IMR-90 (cell line): ENCODE measurements at regions not wholly inside any gene's neighbourhood (a gene's known extent, or its start where the extent isn't known, plus 50 kb on each side); places are given as distances from the start of the nearest gene placed in this dataset.

Source experiments
- ATAC-seq: fragments of 200-7000 bp; cut with Tn5 transposase; 2 replicates; pipeline ENCODE4 v1.9.1; 2020; ENCODE audit warnings: low read depth, mild to moderate bottlenecking, moderate library complexity
- BruUV-seq: library from RNA; stranded (reverse); fragments of 400-500 nt; replicated peaks from 2 replicates; lab custom pipeline; 2021; lab: Mats Ljungman, UMichigan
- CTCF ChIA-PET: fragments of 300-600 bp; formaldehyde crosslinking; extraction: SDS; loops from one replicate; lab custom pipeline; 2021; ENCODE audit warnings: antibody characterized with exemption; lab: Yijun Ruan, JAX
- POLR2A ChIA-PET: fragments of 300-600 bp; sonication (Branson Sonifier 250); formaldehyde crosslinking; loops from one replicate; lab custom pipeline; 2022; ENCODE audit warnings: antibody characterized with exemption; ENCODE audit not compliant: unreplicated experiment; lab: Charles Lee
- DNase-seq: peaks from one replicate; pipeline ENCODE4 v3.0.0; 2013
- H2AFZ ChIP-seq: replicated peaks from 2 replicates; pipeline ENCODE3; 2013; ENCODE audit warnings: low read length, mild to moderate bottlenecking; ENCODE audit not compliant: poor library complexity
- H2AK5ac ChIP-seq: 2 replicates; pipeline ENCODE4 v1.6.1; 2013; ENCODE audit warnings: low read depth, low read length, inconsistent platforms
- H2AK9ac ChIP-seq: replicated peaks from 2 replicates; pipeline ENCODE3; 2013; ENCODE audit warnings: mild to moderate bottlenecking, low read depth, low read length, moderate library complexity; ENCODE audit not compliant: poor library complexity
- H2BK120ac ChIP-seq: 2 replicates; pipeline ENCODE4 v1.6.1; 2013; ENCODE audit warnings: low read depth, low read length, inconsistent platforms
- H2BK15ac ChIP-seq: 3 replicates; pipeline ENCODE4 v1.6.1; 2013; ENCODE audit warnings: low read depth, low read length, inconsistent platforms
- H2BK20ac ChIP-seq: 2 replicates; pipeline ENCODE4 v1.6.1; 2013; ENCODE audit warnings: low read depth, mild to moderate bottlenecking, inconsistent platforms, low read length, moderate library complexity
- H2BK5ac ChIP-seq: 2 replicates; pipeline ENCODE4 v1.6.1; 2013; ENCODE audit warnings: mild to moderate bottlenecking, low read depth, low read length, inconsistent platforms; ENCODE audit not compliant: poor library complexity, severe bottlenecking
- H3K14ac ChIP-seq: replicated peaks from 2 replicates; pipeline ENCODE4 v1.6.1; 2013; ENCODE audit warnings: low read depth, low read length, inconsistent platforms
- H3K18ac ChIP-seq: 2 replicates; pipeline ENCODE4 v1.6.1; 2013; ENCODE audit warnings: low read depth, low read length, control low read depth
- H3K23ac ChIP-seq: 2 replicates; pipeline ENCODE4 v1.6.1; 2013; ENCODE audit warnings: low read depth, low read length, inconsistent platforms
- H3K27ac ChIP-seq: 2 replicates; pipeline ENCODE4 v1.5.1; 2013; ENCODE audit warnings: mild to moderate bottlenecking, control low read depth, low read length; ENCODE audit not compliant: insufficient read depth
- H3K27me3 ChIP-seq: 2 replicates; pipeline ENCODE4 v1.6.1; 2013; ENCODE audit warnings: low read length; ENCODE audit not compliant: control insufficient read depth, insufficient read depth
- H3K36me3 ChIP-seq: 2 replicates; pipeline ENCODE4 v1.6.1; 2013; ENCODE audit warnings: low read length, mixed read lengths; ENCODE audit not compliant: control insufficient read depth, insufficient read depth
- H3K4ac ChIP-seq: 2 replicates; pipeline ENCODE4 v1.6.1; 2013; ENCODE audit warnings: low read depth, low read length, inconsistent platforms
- H3K4me1 ChIP-seq: 2 replicates; pipeline ENCODE4 v1.6.1; 2013; ENCODE audit warnings: low read length, mixed read lengths; ENCODE audit not compliant: control insufficient read depth, insufficient read depth
- H3K4me2 ChIP-seq: 2 replicates; pipeline ENCODE4 v1.6.1; 2013; ENCODE audit warnings: low read depth, mild to moderate bottlenecking, control low read depth, low read length, moderate library complexity
- H3K4me3 ChIP-seq: 2 replicates; pipeline ENCODE4 v1.5.1; 2013; ENCODE audit warnings: low read depth, mild to moderate bottlenecking, control low read depth, low read length, moderate library complexity; ENCODE audit not compliant: insufficient read depth
- H3K56ac ChIP-seq: 2 replicates; pipeline ENCODE4 v1.6.1; 2013; ENCODE audit warnings: low read length, inconsistent platforms; ENCODE audit not compliant: insufficient read depth; ENCODE audit errors: extremely low read depth
- H3K79me1 ChIP-seq, 2 experiments: 2 replicates each; pipeline ENCODE4 v1.6.1; 2013; ENCODE audit warnings: low read length in 2 of 2, inconsistent platforms in 1 of 2, low read depth in 1 of 2
- H3K9ac ChIP-seq: 2 replicates; pipeline ENCODE4 v1.6.1; 2013; ENCODE audit warnings: low read depth, low read length, control low read depth
- H3K9me1 ChIP-seq: 2 replicates; pipeline ENCODE4 v1.6.1; 2013; ENCODE audit warnings: low read length, inconsistent platforms; ENCODE audit not compliant: insufficient read depth
- H3K9me3 ChIP-seq: 2 replicates; pipeline ENCODE4 v1.6.1; 2013; ENCODE audit warnings: low read length; ENCODE audit not compliant: control insufficient read depth, insufficient read depth
- H4K20me1 ChIP-seq: 2 replicates; pipeline ENCODE4 v1.6.1; 2013; ENCODE audit warnings: low read length, inconsistent platforms; ENCODE audit not compliant: insufficient read depth
- H4K5ac ChIP-seq: 2 replicates; pipeline ENCODE4 v1.6.1; 2013; ENCODE audit warnings: mild to moderate bottlenecking, low read depth, low read length, control low read depth
- H4K8ac ChIP-seq, 2 experiments: 2 replicates each; pipeline ENCODE4 v1.6.1; 2013; ENCODE audit warnings: low read depth in 2 of 2, low read length in 2 of 2, control low read depth in 1 of 2, inconsistent platforms in 1 of 2
- H4K91ac ChIP-seq: 2 replicates; pipeline ENCODE4 v1.6.1; 2013; ENCODE audit warnings: low read depth, low read length, inconsistent platforms; ENCODE audit not compliant: insufficient read depth
- MXI1 ChIP-seq: IDR thresholded peaks from 2 replicates; pipeline ENCODE4 v1.6.1; 2012; ENCODE audit warnings: low read depth, mild to moderate bottlenecking, low read length, moderate library complexity, borderline replicate concordance
- POLR2A ChIP-seq: IDR thresholded peaks from 2 replicates; pipeline ENCODE4 v1.6.1; 2012; ENCODE audit warnings: mild to moderate bottlenecking, low read depth, low read length
- RFX5 ChIP-seq: IDR thresholded peaks from 2 replicates; pipeline ENCODE4 v1.8.0; 2012; ENCODE audit warnings: low read depth, mild to moderate bottlenecking, low read length, moderate library complexity
- SMC3 ChIP-seq: fragments of 150-350 bp; IDR thresholded peaks from 2 replicates; pipeline ENCODE4 v1.6.1; 2016; ENCODE audit warnings: low read depth, mild to moderate bottlenecking, antibody characterized with exemption, low read length, moderate library complexity
- WGBS, 2 experiments: methylation state at CpG; one replicate each; pipeline versions ENCODE4 v1.1.5 to v1.1.7; 2013; ENCODE audit warnings: missing lambda C conversion rate in 2 of 2; ENCODE audit not compliant: insufficient read length in 1 of 2; ENCODE audit errors: extremely low coverage in 2 of 2; 5-methylcytosine and 5-hydroxymethylcytosine counted together
- dilution Hi-C: fragments of 300-500 bp; cut with HindIII; formaldehyde crosslinking; loops from one replicate; pipeline ENCODE4 v1.14.3; 2018; ENCODE audit warnings: low sequenced_read_pairs; ENCODE audit not compliant: unreplicated experiment
- in situ Hi-C: fragments of 300-500 bp; cut with MboI; formaldehyde crosslinking; loops from 3 replicates; pipeline ENCODE4 v1.14.3; 2019; ENCODE audit warnings: low sequenced_read_pairs, inconsistent platforms, mixed read lengths
- intact Hi-C: fragments of 100-400 bp; cut with micrococcal nuclease; formaldehyde crosslinking; loops from 2 replicates; pipeline ENCODE4 v1.10.0; 2022

DNA sequence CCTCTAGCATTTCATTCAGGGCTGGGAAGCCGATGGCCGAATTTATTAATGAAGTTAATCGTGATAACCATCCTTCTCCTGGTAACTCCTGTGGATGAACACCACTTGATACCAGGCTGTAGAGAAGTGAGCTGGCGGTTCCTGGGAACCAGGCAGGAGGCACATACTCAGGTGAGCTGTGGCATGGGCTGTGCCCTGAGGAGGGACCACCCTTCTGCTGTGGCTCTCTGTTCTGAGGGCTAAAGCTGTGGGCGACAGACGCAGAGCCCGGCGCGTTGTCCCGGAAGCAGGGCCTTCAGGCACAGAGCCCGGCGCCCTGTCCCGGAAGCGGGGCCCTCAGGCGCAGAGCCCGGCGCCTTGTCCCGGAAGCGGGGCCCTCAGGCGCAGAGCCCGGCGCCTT, 462.3 kb upstream of the SALL3 start:
- DNase-seq (no peak), ATAC-seq (no peak)
- Histone ChIP-seq H3K4me2 (no peak overlapping the region), H2BK15ac (no peak overlapping the region), H4K5ac (no peak overlapping the region), H3K9ac (no peak overlapping the region), H2BK20ac (no peak overlapping the region), H3K36me3 (no peaks in the 10 kb centered on the region), H3K79me1 (no peaks in the 10 kb centered on the region), H3K4ac (no peak overlapping the region), H3K18ac (no peak overlapping the region), H3K23ac (no peak overlapping the region), H2BK120ac (no peak overlapping the region), H2BK5ac (no peak overlapping the region), H2AK9ac (no peak overlapping the region), H4K20me1 (no peaks in the 10 kb centered on the region), H3K27ac (no peak overlapping the region), H3K14ac (no peak overlapping the region), H3K9me1 (no peaks in the 10 kb centered on the region), H3K56ac (no peak overlapping the region), H4K8ac (no peak overlapping the region), H3K27me3 (no peaks in the 10 kb centered on the region), H2AK5ac (no peak overlapping the region), H3K4me3 (no peak overlapping the region), H4K91ac (no peak overlapping the region), H3K9me3 (peaks cover 36% of the 10 kb centered on the region), H2AFZ (no peak overlapping the region), H3K4me1 (no peaks in the 10 kb centered on the region)
- in situ Hi-C loops (no loop called here), dilution Hi-C loops (no loop called here), intact Hi-C loops (no loop called here)
- ChIA-PET POLR2A (no interaction called here), CTCF (no interaction called here)
- BruUV-seq: no TSS peak
- no peak for TF ChIP-seq MXI1
- TF ChIP-seq SMC3: no peak
- TF ChIP-seq RFX5: no peak
- TF ChIP-seq POLR2A: no peak
- 80% methylated on average over 6 of the region's 22 CpGs; no CpG with 5 or more reads in 1 of the 2 experiments for WGBS, 2 experiments
